ENCODE measurements at regions not wholly inside any gene's neighbourhood (a gene's known extent, or its start where the extent isn't known, plus 50 kb on each side); places are given as distances from the start of the nearest gene placed in this dataset.

DNA sequence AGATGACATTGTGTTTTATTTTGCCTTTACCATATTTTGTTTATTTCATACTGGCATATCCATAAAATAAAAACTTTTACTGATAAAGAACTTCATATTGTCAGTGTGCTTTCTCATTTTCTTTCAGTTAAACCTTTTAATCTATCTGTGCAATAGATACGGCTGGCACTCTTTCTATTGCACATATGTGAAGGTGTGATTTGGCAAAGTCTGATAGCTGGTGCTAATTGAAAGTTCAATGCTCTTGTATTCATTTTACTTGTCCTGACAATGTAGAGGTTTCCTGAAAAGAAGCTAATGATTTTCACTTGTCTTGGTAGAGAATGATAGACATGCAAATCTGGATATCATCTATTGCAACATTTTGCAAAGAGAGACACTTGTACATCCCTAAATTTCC lies 467.0 kb downstream of the NSUN3 start:
- FAIRE-seq (no peak), DNase-seq (ENCODE audit: low read depth, low spot score) (no peak)
- Histone ChIP-seq H2AFZ (ENCODE audit: control insufficient read depth, low read length) (no peak overlapping the region), H3K9me1 (ENCODE audit: control insufficient read depth, extremely low read depth, insufficient read depth, low read length) (no peaks in the 10 kb centered on the region), H3K27me3 (ENCODE audit: control insufficient read depth, extremely low read depth, insufficient read depth, low read length) (no peaks in the 10 kb centered on the region), H3K4me2 (ENCODE audit: control insufficient read depth, extremely low read depth, insufficient read depth, low read depth, low read length) (no peak overlapping the region), H3K4me3 (ENCODE audit: control insufficient read depth in 2 of 3, extremely low read depth in 1 of 3, insufficient read depth in 2 of 3, low read depth in 1 of 3, low read length in 3 of 3) (no peak overlapping the region), H3K36me3 (ENCODE audit: control insufficient read depth in 2 of 2, extremely low read depth in 1 of 2, insufficient read depth in 2 of 2, low read length in 2 of 2) (no peaks in the 10 kb centered on the region), H4K20me1 (ENCODE audit: control insufficient read depth, extremely low read depth, insufficient read depth, low read length) (no peaks in the 10 kb centered on the region), H3K79me2 (ENCODE audit: control insufficient read depth, insufficient read depth, low read length) (no peaks in the 10 kb centered on the region), H3K9ac (ENCODE audit: control insufficient read depth, extremely low read depth, insufficient read depth, low read length) (no peak overlapping the region), H3K4me1 (ENCODE audit: control insufficient read depth, extremely low read depth, insufficient read depth, low read length) (no peaks in the 10 kb centered on the region), H3K9me3 (ENCODE audit: control insufficient read depth, low read depth, low read length) (no peaks in the 10 kb centered on the region), H3K27ac (ENCODE audit: control insufficient read depth, insufficient read depth, low read length) (no peak overlapping the region)
- dilution Hi-C loops (cut with MboI; ENCODE audit: extremely low pct_ligation_motif_present, low sequenced_read_pairs): no loop called here
- TF ChIP-seq EZH2 (IDR thresholded peaks at IDR 0.05; ENCODE audit: low read length): no peak
- TF ChIP-seq CTCF (optimal IDR thresholded peaks at IDR 0.05 in 1 of 3, IDR thresholded peaks at IDR 0.05 in 1 of 3, conservative IDR thresholded peaks at IDR 0.05 in 1 of 3; ENCODE audit: extremely low read depth in 1 of 3, insufficient read depth in 2 of 3, low read length in 3 of 3): no peak

GRCh38 chr3:94532951-94533350 lies 470.1 kb downstream of the NSUN3 start:
- dilution Hi-C loops (cut with MboI; ENCODE audit: extremely low pct_ligation_motif_present, low sequenced_read_pairs): no loop called here
- Histone ChIP-seq H3K4me1 (ENCODE audit: control insufficient read depth, extremely low read depth, insufficient read depth, low read length) (no peaks in the 10 kb centered on the region), H3K79me2 (ENCODE audit: control insufficient read depth, insufficient read depth, low read length) (no peaks in the 10 kb centered on the region), H3K27me3 (ENCODE audit: control insufficient read depth, extremely low read depth, insufficient read depth, low read length) (no peaks in the 10 kb centered on the region), H3K4me2 (ENCODE audit: control insufficient read depth, extremely low read depth, insufficient read depth, low read depth, low read length) (no peak overlapping the region), H3K36me3 (ENCODE audit: control insufficient read depth in 2 of 2, extremely low read depth in 1 of 2, insufficient read depth in 2 of 2, low read length in 2 of 2) (no peaks in the 10 kb centered on the region), H3K9ac (ENCODE audit: control insufficient read depth, extremely low read depth, insufficient read depth, low read length) (no peak overlapping the region), H3K27ac (ENCODE audit: control insufficient read depth, insufficient read depth, low read length) (no peak overlapping the region), H4K20me1 (ENCODE audit: control insufficient read depth, extremely low read depth, insufficient read depth, low read length) (no peaks in the 10 kb centered on the region), H3K9me3 (ENCODE audit: control insufficient read depth, low read depth, low read length) (no peaks in the 10 kb centered on the region), H2AFZ (ENCODE audit: control insufficient read depth, low read length) (no peak overlapping the region), H3K9me1 (ENCODE audit: control insufficient read depth, extremely low read depth, insufficient read depth, low read length) (no peaks in the 10 kb centered on the region), H3K4me3 (ENCODE audit: control insufficient read depth in 2 of 3, extremely low read depth in 1 of 3, insufficient read depth in 2 of 3, low read depth in 1 of 3, low read length in 3 of 3) (no peak overlapping the region)
- TF ChIP-seq EZH2 (IDR thresholded peaks at IDR 0.05; ENCODE audit: low read length) (no peak), CTCF (optimal IDR thresholded peaks at IDR 0.05 in 1 of 3, IDR thresholded peaks at IDR 0.05 in 1 of 3, conservative IDR thresholded peaks at IDR 0.05 in 1 of 3; ENCODE audit: extremely low read depth in 1 of 3, insufficient read depth in 2 of 3, low read length in 3 of 3) (no peak)
- DNase-seq (ENCODE audit: low read depth, low spot score) (no peak), FAIRE-seq (no peak)

Data from keratinocyte (primary cell).